Stimulated activated CD4-positive, alpha-beta T cell treated with anti-CD3 and anti-CD28 coated beads, TNF-alpha, amount 100 ng/mL, for 48 hours (primary cell): ENCODE measurements at regions not wholly inside any gene's neighbourhood (a gene's known extent, or its start where the extent isn't known, plus 50 kb on each side); places are given as distances from the start of the nearest gene placed in this dataset.

Source experiments
- DNase-seq, 3 donors: peaks; one replicate each; pipeline ENCODE4 v3.0.0-alpha.2; 2020; ENCODE audit warnings: low read depth in 3 of 3

DNA sequence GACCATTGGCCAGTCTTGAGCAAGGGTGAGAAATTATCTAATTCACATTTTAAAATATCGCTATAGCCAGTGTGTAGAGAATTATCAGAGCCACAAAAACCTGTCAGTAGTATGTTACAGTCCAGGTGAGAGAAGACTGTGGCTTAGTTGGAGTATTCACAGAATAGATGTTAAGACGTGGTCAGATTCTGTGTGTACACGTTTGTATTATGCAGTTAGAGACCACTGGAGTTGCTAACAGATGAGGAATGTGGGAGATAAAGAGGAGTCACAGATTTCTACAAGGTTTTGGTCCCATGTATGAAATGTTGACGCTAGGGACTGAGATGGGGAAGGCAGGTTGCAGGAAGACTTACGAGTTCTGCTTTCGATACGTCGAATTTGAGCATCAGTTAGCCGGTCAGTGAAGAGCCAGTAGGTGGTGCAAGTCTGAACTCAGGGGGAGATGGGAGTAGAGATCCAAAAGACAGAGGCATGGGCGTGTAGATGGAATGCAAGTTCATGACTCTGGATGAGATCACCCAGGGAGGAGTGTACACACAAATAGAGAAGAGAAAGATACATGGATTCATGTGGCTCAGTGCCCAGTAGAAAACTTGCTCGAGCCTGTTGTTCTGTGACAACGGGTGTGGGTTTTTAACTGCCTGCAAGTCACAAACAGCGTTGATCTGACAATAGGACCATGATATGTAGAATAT, 114.8 kb upstream of the FLRT2 start:
- no peak for DNase-seq

- no peak for DNase-seq
These were observed 113.2 kb upstream of the FLRT2 start for GRCh38 chr14:85416771-85417170.

GRCh38 chr14:85417396-85417795, 112.5 kb upstream of the FLRT2 start:
- no peak for DNase-seq

- DNase-seq = no peak
These were observed 111.2 kb upstream of the FLRT2 start for GRCh38 chr14:85418721-85419120.

GRCh38 chr14:85420278-85420677, 109.7 kb upstream of the FLRT2 start:
- DNase-seq = no peak

DNA sequence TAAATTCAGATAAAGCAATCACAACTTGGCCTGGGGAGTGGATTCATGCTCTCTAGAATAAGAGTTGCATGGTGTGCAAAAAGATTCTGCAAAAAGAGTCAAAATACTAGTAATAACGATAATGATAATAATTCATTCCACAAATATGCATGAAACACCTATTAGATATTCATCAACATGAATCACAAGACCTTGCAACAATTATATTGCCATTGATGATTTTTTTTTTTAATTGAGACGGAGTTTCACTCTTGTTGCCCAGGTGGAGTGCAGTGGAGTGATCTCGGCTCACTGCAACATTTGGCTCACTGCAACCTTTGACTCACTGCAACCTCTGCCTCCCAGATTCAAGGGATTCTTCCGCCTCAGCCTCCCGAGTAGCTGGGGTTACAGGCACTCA, 109.2 kb upstream of the FLRT2 start:
- no peak for DNase-seq

- DNase-seq = no peak
These were observed 108.6 kb upstream of the FLRT2 start for GRCh38 chr14:85421186-85421877.

GRCh38 chr14:85423889-85424288, 106.1 kb upstream of the FLRT2 start:
- DNase-seq = no peak

GRCh38 chr14:85425507-85425906, 104.4 kb upstream of the FLRT2 start:
- DNase-seq = no peak

DNA sequence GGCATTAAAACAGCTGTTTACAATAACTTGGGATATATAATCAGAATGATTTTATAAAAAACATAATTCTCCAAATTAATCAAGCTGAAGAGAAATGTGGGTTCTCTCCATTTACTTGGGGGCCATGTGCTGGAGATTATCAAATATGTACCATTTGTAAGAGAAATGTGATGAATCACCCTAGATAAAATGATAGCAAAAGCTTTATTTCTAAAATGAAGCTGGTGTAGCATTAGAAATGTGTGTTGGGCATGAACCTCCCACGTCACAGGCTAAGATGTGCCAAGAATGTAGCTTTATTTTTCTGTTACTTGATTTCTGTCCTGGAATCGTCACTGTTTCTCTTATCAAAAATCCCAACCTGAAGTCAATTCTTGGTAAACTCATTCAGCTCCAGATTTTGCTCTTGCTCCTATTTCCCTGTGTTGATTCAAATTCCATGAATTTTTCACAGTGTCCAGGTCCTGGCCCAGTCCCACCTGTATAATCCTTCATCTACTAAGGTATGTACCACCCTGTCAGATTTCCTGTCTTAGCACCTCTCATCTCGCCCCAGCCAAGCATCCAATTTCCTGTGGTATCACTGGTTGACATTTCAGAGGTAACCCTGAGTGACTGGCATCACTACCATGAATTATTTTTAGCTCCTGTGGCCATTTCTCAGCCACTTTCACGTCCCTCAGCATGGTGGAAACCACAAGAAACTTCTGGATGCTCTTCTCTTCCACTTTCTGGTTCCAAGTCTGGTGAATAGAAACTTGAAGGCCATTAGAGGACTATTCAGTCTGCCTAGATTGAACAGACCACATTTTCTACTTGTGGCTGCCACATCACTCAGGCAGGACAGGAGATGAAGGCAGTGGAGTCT, 103.6 kb upstream of the FLRT2 start:
- no peak for DNase-seq

- no peak for DNase-seq
These were observed 101.0 kb upstream of the FLRT2 start for GRCh38 chr14:85428926-85429325.

- DNase-seq = no peak
These were observed 92.8 kb upstream of the FLRT2 start for GRCh38 chr14:85437148-85437547.

DNA sequence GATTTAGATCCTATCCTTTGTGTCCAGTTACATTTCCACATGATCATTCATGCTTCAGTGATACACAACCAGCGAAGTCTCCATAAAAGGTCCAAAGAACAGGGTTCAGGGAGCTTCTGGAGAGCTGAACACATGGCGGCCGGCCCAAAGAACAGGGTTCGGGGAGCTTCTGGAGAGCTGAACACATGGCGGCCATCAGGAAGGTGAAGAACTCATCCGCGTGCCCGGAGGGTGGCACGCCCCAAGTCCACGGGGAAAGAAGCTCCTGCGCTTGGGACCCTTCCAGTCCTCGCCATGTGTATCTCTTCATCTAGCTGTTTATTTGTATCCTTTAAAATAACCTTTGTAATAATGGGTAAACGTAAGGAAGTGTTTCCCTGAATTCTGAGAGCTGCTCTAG, 91.9 kb upstream of the FLRT2 start:
- DNase-seq = no peak

GRCh38 chr14:85438481-85438942, 91.4 kb upstream of the FLRT2 start:
- DNase-seq = no peak

DNA sequence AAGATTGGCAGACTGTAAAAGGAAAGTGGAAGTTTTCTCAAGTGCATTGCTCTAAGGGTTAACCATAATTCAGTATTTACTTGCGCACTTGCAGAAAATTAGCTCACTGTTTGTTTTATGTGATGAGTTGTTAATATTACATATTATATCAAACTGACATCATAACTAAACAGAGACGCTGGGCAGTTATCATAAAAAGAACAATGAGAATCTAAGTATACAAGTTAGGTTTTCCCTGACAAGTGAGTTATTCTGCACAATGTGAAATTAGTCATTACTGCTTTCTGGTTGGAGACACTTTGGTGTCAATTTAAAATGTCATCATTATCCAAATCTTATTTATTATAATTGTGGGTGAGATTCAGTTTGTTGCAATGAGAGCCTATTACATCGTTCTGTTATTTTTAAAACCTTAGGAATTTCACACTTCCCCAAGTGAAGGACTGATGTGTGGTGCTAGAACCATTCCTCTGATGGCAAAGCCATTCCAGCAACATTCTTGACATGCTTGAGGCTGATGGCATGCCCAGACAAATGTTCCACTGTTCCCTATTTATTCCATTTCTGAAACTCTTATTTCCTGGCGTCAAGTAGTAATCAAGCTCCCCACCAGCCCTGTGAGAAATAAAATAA, 90.1 kb upstream of the FLRT2 start:
- DNase-seq = no peak

GRCh38 chr14:85441909-85442643, 87.9 kb upstream of the FLRT2 start:
- DNase-seq = no peak

GRCh38 chr14:85442996-85443395, 86.9 kb upstream of the FLRT2 start:
- DNase-seq = no peak

DNA sequence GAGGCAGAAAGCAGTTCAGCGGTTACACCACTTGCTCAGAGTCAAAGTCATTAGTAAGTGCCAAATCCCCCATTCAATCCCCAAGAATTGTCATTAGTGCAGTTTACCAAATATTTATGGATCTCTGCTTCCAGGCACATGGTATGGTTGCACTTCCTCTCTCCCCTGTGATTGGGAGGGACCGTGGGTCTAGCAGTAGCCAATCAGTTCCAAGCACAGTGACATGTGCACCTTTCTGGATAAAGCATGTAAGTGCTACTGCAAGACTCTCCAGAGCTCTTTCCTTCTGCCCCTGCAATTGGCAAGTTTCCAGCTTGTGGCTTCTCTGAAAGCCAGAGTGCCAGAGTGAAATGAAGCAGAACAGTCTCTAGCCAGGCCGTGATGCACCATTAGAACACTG, 85.3 kb upstream of the FLRT2 start:
- DNase-seq = no peak

- DNase-seq = no peak
These were observed 84.7 kb upstream of the FLRT2 start for GRCh38 chr14:85445151-85445795.

DNA sequence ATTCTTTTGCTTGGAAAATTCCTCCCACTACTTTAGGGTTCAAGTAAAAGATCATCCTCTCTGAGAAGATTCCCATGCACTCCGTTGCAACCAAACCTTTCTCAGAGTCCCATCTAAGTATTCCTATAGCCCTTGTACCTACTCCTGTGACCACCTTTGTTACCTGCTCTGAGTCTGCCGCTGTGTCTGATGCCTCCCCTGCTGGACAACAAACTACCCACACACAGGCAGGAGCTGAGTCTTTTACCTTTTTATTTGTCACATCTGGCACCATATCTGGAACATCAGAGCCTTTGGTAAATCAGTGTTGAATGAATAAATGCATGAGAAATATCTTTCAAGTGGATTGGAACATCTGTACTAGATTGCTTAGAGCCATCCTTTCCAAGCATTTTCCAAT, 82.1 kb upstream of the FLRT2 start:
- no peak for DNase-seq

DNA sequence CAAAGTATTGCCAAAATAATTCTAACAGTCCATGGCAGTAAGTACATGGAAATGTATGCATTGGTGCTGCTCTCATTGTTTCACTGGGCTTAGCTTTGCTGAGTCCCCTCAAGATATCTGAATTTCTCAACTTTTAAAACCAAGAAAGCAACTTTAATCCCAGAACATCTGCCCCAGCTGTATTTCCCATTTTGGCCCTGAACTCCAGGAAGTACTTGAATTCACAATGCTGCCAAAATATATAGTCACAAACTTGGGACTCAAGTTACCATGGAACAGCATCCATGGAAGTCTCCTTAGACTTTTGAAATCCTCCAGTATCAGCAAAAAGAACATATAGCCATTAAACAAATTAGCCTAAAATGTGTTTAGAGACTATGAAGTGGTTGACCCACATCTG, 78.5 kb upstream of the FLRT2 start:
- DNase-seq = no peak
